ENCODE measurements at regions not wholly inside any gene's neighbourhood (a gene's known extent, or its start where the extent isn't known, plus 50 kb on each side); places are given as distances from the start of the nearest gene placed in this dataset.

GRCh38 chr18:55031979-55032378, 72.7 kb upstream of the CCDC68 start:
- no peak for DNase-seq (ENCODE audit: low read depth, low spot score)
- no peak for FAIRE-seq
- H3K9ac ChIP-seq (ENCODE audit: control insufficient read depth, extremely low read depth, insufficient read depth, low read length): no peak overlapping the region
- H3K9me1 ChIP-seq (ENCODE audit: control insufficient read depth, extremely low read depth, insufficient read depth, low read length): no peaks in the 10 kb centered on the region
- H3K27ac ChIP-seq (ENCODE audit: control insufficient read depth, insufficient read depth, low read length): no peak overlapping the region
- no peak overlapping the region for H2AFZ ChIP-seq (ENCODE audit: control insufficient read depth, low read length)
- H4K20me1 ChIP-seq (ENCODE audit: control insufficient read depth, extremely low read depth, insufficient read depth, low read length): no peaks in the 10 kb centered on the region
- H3K4me3 ChIP-seq (ENCODE audit: control insufficient read depth in 2 of 3, extremely low read depth in 1 of 3, insufficient read depth in 2 of 3, low read depth in 1 of 3, low read length in 3 of 3): no peak overlapping the region
- H3K36me3 ChIP-seq (ENCODE audit: control insufficient read depth in 2 of 2, extremely low read depth in 1 of 2, insufficient read depth in 2 of 2, low read length in 2 of 2): no peaks in the 10 kb centered on the region
- no peaks in the 10 kb centered on the region for H3K9me3 ChIP-seq (ENCODE audit: control insufficient read depth, low read depth, low read length)
- no peaks in the 10 kb centered on the region for H3K79me2 ChIP-seq (ENCODE audit: control insufficient read depth, insufficient read depth, low read length)
- dilution Hi-C loops (cut with MboI; ENCODE audit: extremely low pct_ligation_motif_present, low sequenced_read_pairs): no loop called here
- H3K4me1 ChIP-seq (ENCODE audit: control insufficient read depth, extremely low read depth, insufficient read depth, low read length): no peaks in the 10 kb centered on the region
- H3K4me2 ChIP-seq (ENCODE audit: control insufficient read depth, extremely low read depth, insufficient read depth, low read depth, low read length): no peak overlapping the region
- no peak for TF ChIP-seq EZH2 (IDR thresholded peaks at IDR 0.05; ENCODE audit: low read length)
- TF ChIP-seq CTCF (optimal IDR thresholded peaks at IDR 0.05 in 1 of 3, IDR thresholded peaks at IDR 0.05 in 1 of 3, conservative IDR thresholded peaks at IDR 0.05 in 1 of 3; ENCODE audit: extremely low read depth in 1 of 3, insufficient read depth in 2 of 3, low read length in 3 of 3): no peak
- H3K27me3 ChIP-seq (ENCODE audit: control insufficient read depth, extremely low read depth, insufficient read depth, low read length): peaks cover 9% of the 10 kb centered on the region

DNA sequence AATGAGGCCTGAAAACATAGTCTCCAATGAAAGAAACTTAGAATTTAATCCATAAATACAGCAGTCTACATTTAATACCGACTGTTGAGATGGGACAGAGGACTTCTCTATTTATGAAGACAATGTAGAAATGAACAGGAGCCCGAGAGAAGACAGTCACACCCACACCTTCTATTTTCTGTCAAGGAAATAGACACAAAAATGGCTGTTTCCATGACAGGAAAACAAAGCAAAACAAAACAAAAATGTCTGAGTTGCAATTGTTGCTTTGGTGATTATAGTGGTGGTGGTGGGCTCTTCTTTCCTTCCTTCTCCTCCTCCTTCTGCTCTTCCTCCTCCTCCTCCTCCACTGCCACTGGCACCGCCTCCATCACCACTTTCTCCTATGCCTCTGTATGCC, 72.3 kb upstream of the CCDC68 start:
- no peak overlapping the region for H2AFZ ChIP-seq (ENCODE audit: control insufficient read depth, low read length)
- no peak overlapping the region for H3K9ac ChIP-seq (ENCODE audit: control insufficient read depth, extremely low read depth, insufficient read depth, low read length)
- peaks cover 9% of the 10 kb centered on the region for H3K27me3 ChIP-seq (ENCODE audit: control insufficient read depth, extremely low read depth, insufficient read depth, low read length)
- no peaks in the 10 kb centered on the region for H3K79me2 ChIP-seq (ENCODE audit: control insufficient read depth, insufficient read depth, low read length)
- H4K20me1 ChIP-seq (ENCODE audit: control insufficient read depth, extremely low read depth, insufficient read depth, low read length): no peaks in the 10 kb centered on the region
- FAIRE-seq (no peak), DNase-seq (ENCODE audit: low read depth, low spot score) (no peak)
- H3K9me1 ChIP-seq (ENCODE audit: control insufficient read depth, extremely low read depth, insufficient read depth, low read length): no peaks in the 10 kb centered on the region
- no peak overlapping the region for H3K4me3 ChIP-seq (ENCODE audit: control insufficient read depth in 2 of 3, extremely low read depth in 1 of 3, insufficient read depth in 2 of 3, low read depth in 1 of 3, low read length in 3 of 3)
- no peak for TF ChIP-seq CTCF (optimal IDR thresholded peaks at IDR 0.05 in 1 of 3, IDR thresholded peaks at IDR 0.05 in 1 of 3, conservative IDR thresholded peaks at IDR 0.05 in 1 of 3; ENCODE audit: extremely low read depth in 1 of 3, insufficient read depth in 2 of 3, low read length in 3 of 3)
- no peak for TF ChIP-seq EZH2 (IDR thresholded peaks at IDR 0.05; ENCODE audit: low read length)
- H3K9me3 ChIP-seq (ENCODE audit: control insufficient read depth, low read depth, low read length): no peaks in the 10 kb centered on the region
- H3K27ac ChIP-seq (ENCODE audit: control insufficient read depth, insufficient read depth, low read length): no peak overlapping the region
- dilution Hi-C loops (cut with MboI; ENCODE audit: extremely low pct_ligation_motif_present, low sequenced_read_pairs): no loop called here
- H3K36me3 ChIP-seq (ENCODE audit: control insufficient read depth in 2 of 2, extremely low read depth in 1 of 2, insufficient read depth in 2 of 2, low read length in 2 of 2): no peaks in the 10 kb centered on the region
- H3K4me2 ChIP-seq (ENCODE audit: control insufficient read depth, extremely low read depth, insufficient read depth, low read depth, low read length): no peak overlapping the region
- no peaks in the 10 kb centered on the region for H3K4me1 ChIP-seq (ENCODE audit: control insufficient read depth, extremely low read depth, insufficient read depth, low read length)
